Activated CD4-positive, alpha-beta T cell treated with anti-CD3 and anti-CD28 coated beads, Interleukin-2, amount 10 ng/mL, durations not matched to agents 24 days and 14 days (primary cell): ENCODE measurements at regions not wholly inside any gene's neighbourhood (a gene's known extent, or its start where the extent isn't known, plus 50 kb on each side); places are given as distances from the start of the nearest gene placed in this dataset.

Experiments used
- DNase-seq: peaks from one replicate; pipeline ENCODE4 v3.0.0; 2022
- H3K27ac Mint-ChIP-seq: one replicate; pipeline ENCODE4 v1.8.0; 2022; ENCODE audit warnings: mild to moderate bottlenecking, mixed read lengths
- H3K27me3 Mint-ChIP-seq: one replicate; pipeline ENCODE4 v1.8.0; 2022; ENCODE audit warnings: mixed read lengths
- H3K36me3 Mint-ChIP-seq: one replicate; pipeline ENCODE4 v1.8.0; 2022; ENCODE audit warnings: low read depth, mild to moderate bottlenecking, mixed read lengths
- H3K4me1 Mint-ChIP-seq: one replicate; pipeline ENCODE4 v1.8.0; 2021; ENCODE audit warnings: mixed read lengths
- H3K4me3 Mint-ChIP-seq: one replicate; pipeline ENCODE4 v1.8.0; 2022; ENCODE audit warnings: mild to moderate bottlenecking, moderate library complexity, mixed read lengths
- H3K9me3 Mint-ChIP-seq: one replicate; pipeline ENCODE4 v1.8.0; 2021; ENCODE audit warnings: mixed read lengths
- intact Hi-C: fragments of 100-400 bp; cut with micrococcal nuclease; formaldehyde crosslinking; loops from one replicate; pipeline ENCODE4 v1.15.1; 2023

- Mint-ChIP-seq H3K36me3 (no peaks in the 10 kb centered on the region), H3K4me1 (no peaks in the 10 kb centered on the region), H3K4me3 (no peak overlapping the region), H3K9me3 (no peaks in the 10 kb centered on the region), H3K27me3 (no peaks in the 10 kb centered on the region), H3K27ac (no peak overlapping the region)
- intact Hi-C loops: no loop called here
- DNase-seq: no peak
These were observed 153.9 kb downstream of the OAT start for GRCh38 chr10:124264711-124265390.

- no peak for DNase-seq
- H3K27ac Mint-ChIP-seq: no peak overlapping the region
- no peaks in the 10 kb centered on the region for H3K9me3 Mint-ChIP-seq
- intact Hi-C loops: no loop called here
- H3K4me1 Mint-ChIP-seq: no peaks in the 10 kb centered on the region
- H3K36me3 Mint-ChIP-seq: no peaks in the 10 kb centered on the region
- H3K4me3 Mint-ChIP-seq: no peak overlapping the region
- no peaks in the 10 kb centered on the region for H3K27me3 Mint-ChIP-seq
These were observed 154.5 kb downstream of the OAT start for GRCh38 chr10:124264271-124264670.

GRCh38 chr10:124263726-124264125, 155.0 kb downstream of the OAT start:
- Mint-ChIP-seq H3K27ac (no peak overlapping the region), H3K36me3 (no peaks in the 10 kb centered on the region), H3K4me1 (no peaks in the 10 kb centered on the region), H3K4me3 (no peak overlapping the region), H3K27me3 (no peaks in the 10 kb centered on the region), H3K9me3 (no peaks in the 10 kb centered on the region)
- intact Hi-C loops: no loop called here
- no peak for DNase-seq

GRCh38 chr10:124262971-124263370, 155.8 kb downstream of the OAT start:
- no peak for DNase-seq
- no peaks in the 10 kb centered on the region for H3K4me1 Mint-ChIP-seq
- H3K27ac Mint-ChIP-seq: no peak overlapping the region
- no peak overlapping the region for H3K4me3 Mint-ChIP-seq
- no peaks in the 10 kb centered on the region for H3K9me3 Mint-ChIP-seq
- intact Hi-C loops: no loop called here
- H3K36me3 Mint-ChIP-seq: no peaks in the 10 kb centered on the region
- H3K27me3 Mint-ChIP-seq: no peaks in the 10 kb centered on the region

- no peak overlapping the region for H3K4me3 Mint-ChIP-seq
- H3K36me3 Mint-ChIP-seq: no peaks in the 10 kb centered on the region
- H3K27me3 Mint-ChIP-seq: no peaks in the 10 kb centered on the region
- no peak overlapping the region for H3K27ac Mint-ChIP-seq
- intact Hi-C loops: no loop called here
- H3K9me3 Mint-ChIP-seq: no peaks in the 10 kb centered on the region
- no peak for DNase-seq
- no peaks in the 10 kb centered on the region for H3K4me1 Mint-ChIP-seq
These were observed 156.4 kb downstream of the OAT start for GRCh38 chr10:124262234-124262865.

GRCh38 chr10:124259139-124259825, 159.4 kb downstream of the OAT start:
- Mint-ChIP-seq H3K36me3 (no peaks in the 10 kb centered on the region), H3K9me3 (no peaks in the 10 kb centered on the region), H3K27me3 (no peaks in the 10 kb centered on the region), H3K4me3 (no peak overlapping the region), H3K27ac (no peak overlapping the region), H3K4me1 (no peaks in the 10 kb centered on the region)
- peak; percentile 60 for DNase-seq
- intact Hi-C loops: no loop called here

GRCh38 chr10:124257781-124258180, 160.9 kb downstream of the OAT start:
- Mint-ChIP-seq H3K4me3 (no peak overlapping the region), H3K36me3 (no peaks in the 10 kb centered on the region), H3K27ac (no peak overlapping the region), H3K9me3 (no peaks in the 10 kb centered on the region), H3K4me1 (no peaks in the 10 kb centered on the region), H3K27me3 (no peaks in the 10 kb centered on the region)
- no peak for DNase-seq
- intact Hi-C loops: no loop called here

- H3K27me3 Mint-ChIP-seq: no peaks in the 10 kb centered on the region
- H3K9me3 Mint-ChIP-seq: no peaks in the 10 kb centered on the region
- intact Hi-C loops: no loop called here
- no peaks in the 10 kb centered on the region for H3K4me1 Mint-ChIP-seq
- H3K4me3 Mint-ChIP-seq: no peak overlapping the region
- H3K27ac Mint-ChIP-seq: no peak overlapping the region
- H3K36me3 Mint-ChIP-seq: no peaks in the 10 kb centered on the region
- no peak for DNase-seq
These were observed 162.6 kb downstream of the OAT start for GRCh38 chr10:124256151-124256550.

GRCh38 chr10:124255556-124255955, 162.2 kb upstream of the CHST15 start:
- H3K36me3 Mint-ChIP-seq: no peaks in the 10 kb centered on the region
- no peaks in the 10 kb centered on the region for H3K27me3 Mint-ChIP-seq
- no peaks in the 10 kb centered on the region for H3K9me3 Mint-ChIP-seq
- DNase-seq: no peak
- no peak overlapping the region for H3K4me3 Mint-ChIP-seq
- H3K27ac Mint-ChIP-seq: no peak overlapping the region
- no peaks in the 10 kb centered on the region for H3K4me1 Mint-ChIP-seq
- intact Hi-C loops: no loop called here

- Mint-ChIP-seq H3K27me3 (no peaks in the 10 kb centered on the region), H3K4me3 (no peak overlapping the region), H3K27ac (no peak overlapping the region), H3K36me3 (no peaks in the 10 kb centered on the region), H3K4me1 (no peaks in the 10 kb centered on the region), H3K9me3 (no peaks in the 10 kb centered on the region)
- DNase-seq: no peak
- intact Hi-C loops: no loop called here
These were observed 161.1 kb upstream of the CHST15 start for GRCh38 chr10:124254490-124254889.

GRCh38 chr10:124253006-124253405, 159.6 kb upstream of the CHST15 start:
- Mint-ChIP-seq H3K27me3 (no peaks in the 10 kb centered on the region), H3K4me3 (no peak overlapping the region), H3K9me3 (no peaks in the 10 kb centered on the region), H3K27ac (no peak overlapping the region), H3K36me3 (no peaks in the 10 kb centered on the region), H3K4me1 (no peaks in the 10 kb centered on the region)
- no peak for DNase-seq
- intact Hi-C loops: no loop called here

GRCh38 chr10:124252097-124252715, 158.8 kb upstream of the CHST15 start:
- H3K27ac Mint-ChIP-seq: no peak overlapping the region
- intact Hi-C loops: no loop called here
- no peaks in the 10 kb centered on the region for H3K4me1 Mint-ChIP-seq

GRCh38 chr10:124251317-124252065, 158.1 kb upstream of the CHST15 start:
- intact Hi-C loops: no loop called here
- Mint-ChIP-seq H3K4me3 (no peak overlapping the region), H3K4me1 (no peaks in the 10 kb centered on the region), H3K27me3 (no peaks in the 10 kb centered on the region), H3K27ac (no peak overlapping the region), H3K36me3 (no peaks in the 10 kb centered on the region), H3K9me3 (no peaks in the 10 kb centered on the region)
- no peak for DNase-seq

More at GRCh38 chr10:124252097-124252715, 158.8 kb upstream of the CHST15 start:
- H3K9me3 Mint-ChIP-seq: no peaks in the 10 kb centered on the region
- no peak overlapping the region for H3K4me3 Mint-ChIP-seq
- H3K27me3 Mint-ChIP-seq: no peaks in the 10 kb centered on the region
- H3K36me3 Mint-ChIP-seq: no peaks in the 10 kb centered on the region
- DNase-seq: no peak

- intact Hi-C loops: no loop called here
- Mint-ChIP-seq H3K27me3 (no peaks in the 10 kb centered on the region), H3K9me3 (no peaks in the 10 kb centered on the region)
These were observed 157.1 kb upstream of the CHST15 start for GRCh38 chr10:124250506-124250905.

More at GRCh38 chr10:124250506-124250905, 157.1 kb upstream of the CHST15 start:
- H3K27ac Mint-ChIP-seq: no peak overlapping the region
- no peaks in the 10 kb centered on the region for H3K4me1 Mint-ChIP-seq
- no peak overlapping the region for H3K4me3 Mint-ChIP-seq
- no peak for DNase-seq
- no peaks in the 10 kb centered on the region for H3K36me3 Mint-ChIP-seq
